Midbrain (tissue), 1 donor: ENCODE measurements at regions not wholly inside any gene's neighbourhood (a gene's known extent, or its start where the extent isn't known, plus 50 kb on each side); places are given as distances from the start of the nearest gene placed in this dataset.
"Not testable (repeated sequence)": the region's sequence is repeated elsewhere in the genome, so short reads cannot be mapped to it uniquely, and the experiment has no call there.

Experiments
- DNase-seq: peaks from one replicate; lab custom pipeline; 2025; lab: John Stamatoyannopoulos, UW

- DNase-seq: no peak
Observed at GRCh38 chr10:28354511-28354910, 51.6 kb upstream of the MPP7 start.

- DNase-seq: no peak
Observed at GRCh38 chr10:28355376-28355775, 52.5 kb upstream of the MPP7 start.

GRCh38 chr10:28359334-28359733 is 56.5 kb upstream of the MPP7 start:
- no peak for DNase-seq

GRCh38 chr10:28360175-28360574 is 57.3 kb upstream of the MPP7 start:
- DNase-seq: no peak

GRCh38 chr10:28363376-28363775 is 60.5 kb upstream of the MPP7 start:
- no peak for DNase-seq

DNA sequence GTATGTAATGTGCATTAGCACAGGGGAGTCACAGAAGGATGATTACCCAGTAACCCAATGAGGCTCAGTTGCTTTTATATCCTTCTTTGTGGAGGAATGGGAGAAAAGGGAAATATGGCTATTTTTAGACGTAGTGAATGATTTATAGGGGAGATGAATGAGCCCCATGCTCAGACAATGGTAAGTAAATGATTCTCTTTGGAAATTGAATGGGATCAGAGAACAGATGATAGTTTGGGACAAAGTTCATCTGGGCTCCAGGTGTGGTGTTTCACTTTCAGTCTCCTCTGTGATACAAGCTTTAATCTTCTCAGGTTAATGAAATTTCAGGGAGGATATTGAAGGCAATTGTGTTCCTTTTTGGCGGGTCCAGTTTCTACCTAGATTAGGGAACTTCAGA is 63.0 kb upstream of the MPP7 start:
- DNase-seq: no peak

DNA sequence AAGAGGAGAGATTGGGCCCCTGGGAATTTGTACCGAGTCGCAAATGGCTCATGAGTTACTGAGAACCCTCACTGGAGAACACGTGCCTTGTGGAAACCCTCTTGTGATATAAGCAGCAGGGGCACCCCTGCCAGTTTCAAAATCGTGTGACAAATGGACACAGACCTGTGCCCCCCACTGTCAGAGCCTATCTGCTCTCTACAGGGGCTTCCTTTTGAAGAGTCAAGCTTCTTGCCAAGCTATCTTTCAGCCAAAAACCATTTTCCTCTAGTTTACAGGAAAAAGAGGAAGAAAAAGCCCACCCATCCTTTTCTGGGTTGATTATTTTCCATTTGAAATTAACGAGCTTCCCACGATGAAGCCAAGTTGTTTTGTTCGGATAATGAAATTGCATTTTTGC is 64.1 kb upstream of the MPP7 start:
- DNase-seq: no peak

- no peak for DNase-seq
Observed at GRCh38 chr10:28367413-28367812, 64.5 kb upstream of the MPP7 start.

DNA sequence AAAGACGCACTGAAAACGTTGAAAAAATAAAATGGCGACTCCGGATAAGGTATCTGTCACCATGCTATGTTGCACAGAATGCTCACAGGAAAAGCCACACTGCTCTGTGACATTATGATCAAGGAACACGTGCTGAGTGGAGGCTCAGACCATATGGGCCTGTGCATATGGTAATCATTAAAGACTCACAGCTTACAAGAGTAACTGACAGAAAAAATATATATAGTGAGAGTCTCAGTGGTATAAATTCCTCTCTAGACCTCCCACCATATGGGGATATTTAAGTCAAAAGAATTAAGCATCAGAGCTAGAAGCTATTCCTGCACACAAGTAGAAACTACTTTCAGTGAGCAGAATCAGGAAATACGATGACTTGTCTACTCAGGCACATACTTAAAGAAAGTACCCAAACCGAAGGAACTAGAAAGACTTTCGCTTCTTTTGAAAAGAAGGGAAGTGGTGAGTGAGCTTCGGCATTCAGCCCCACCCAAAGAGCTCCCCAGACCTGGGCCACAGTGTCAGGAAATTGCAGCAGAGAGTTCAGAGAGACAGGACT is 65.1 kb upstream of the MPP7 start:
- DNase-seq: peak; percentile 18

DNA sequence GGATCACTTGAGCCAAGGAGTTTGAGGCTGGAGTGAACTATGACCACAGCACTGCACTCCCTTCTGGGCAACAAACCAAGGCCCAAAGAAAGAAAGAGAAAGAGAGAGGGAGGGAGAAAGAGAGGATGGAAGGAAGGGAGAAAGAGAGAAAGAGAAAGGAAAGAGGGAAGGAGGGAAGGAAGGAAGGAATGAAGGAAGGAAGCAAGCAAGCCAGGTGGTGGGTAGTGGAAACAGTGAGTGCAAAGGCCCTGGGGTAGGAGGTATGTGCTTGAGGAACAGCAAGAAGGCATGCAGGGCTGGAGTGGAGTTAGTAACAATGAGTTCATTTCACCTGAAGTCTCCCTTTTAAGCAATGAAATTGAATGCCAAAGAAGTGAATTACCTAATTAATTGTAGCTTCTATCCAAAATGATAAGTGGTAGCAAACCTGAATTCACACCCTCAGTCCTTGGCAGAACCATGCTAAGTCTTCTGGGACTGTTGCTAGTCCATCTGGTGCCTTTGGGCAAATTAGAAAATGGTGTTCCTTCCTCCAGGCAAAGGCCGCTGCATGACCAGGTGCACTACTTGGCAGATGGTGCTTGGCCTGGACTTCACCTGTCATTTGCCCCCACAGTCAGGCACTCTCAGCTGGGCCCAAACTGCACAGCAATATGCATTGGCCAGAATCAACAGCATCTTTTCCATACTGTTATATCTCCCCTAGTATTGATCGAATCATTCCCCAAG is 67.4 kb upstream of the MPP7 start:
- DNase-seq: no peak

GRCh38 chr10:28371638-28372037 is 68.8 kb upstream of the MPP7 start:
- not testable (repeated sequence) for DNase-seq

GRCh38 chr10:28374036-28374435 is 71.2 kb upstream of the MPP7 start:
- DNase-seq: no peak

- DNase-seq: no peak
Observed at GRCh38 chr10:28375399-28376354, 72.8 kb upstream of the MPP7 start.

GRCh38 chr10:28378986-28379585 is 76.2 kb upstream of the MPP7 start:
- no peak for DNase-seq

DNA sequence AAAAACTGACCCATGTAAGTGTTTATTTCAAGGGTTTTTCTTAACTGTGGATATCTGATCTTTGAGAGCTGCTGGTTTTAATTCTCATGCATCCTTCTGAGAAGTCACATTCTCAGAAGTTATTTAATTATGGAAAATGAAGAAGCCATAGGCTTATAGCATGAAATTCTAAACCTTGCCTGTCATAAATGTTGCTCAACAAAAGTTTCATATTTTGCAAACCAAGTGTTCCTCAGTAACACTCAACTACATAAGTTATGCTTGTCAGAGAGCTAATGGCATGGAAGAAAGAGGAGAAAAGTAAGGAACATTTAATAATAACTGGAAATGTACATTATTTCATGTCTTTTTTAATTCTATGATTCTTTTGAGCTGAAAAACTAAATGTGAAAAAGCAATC is 78.6 kb upstream of the MPP7 start:
- no peak for DNase-seq

DNA sequence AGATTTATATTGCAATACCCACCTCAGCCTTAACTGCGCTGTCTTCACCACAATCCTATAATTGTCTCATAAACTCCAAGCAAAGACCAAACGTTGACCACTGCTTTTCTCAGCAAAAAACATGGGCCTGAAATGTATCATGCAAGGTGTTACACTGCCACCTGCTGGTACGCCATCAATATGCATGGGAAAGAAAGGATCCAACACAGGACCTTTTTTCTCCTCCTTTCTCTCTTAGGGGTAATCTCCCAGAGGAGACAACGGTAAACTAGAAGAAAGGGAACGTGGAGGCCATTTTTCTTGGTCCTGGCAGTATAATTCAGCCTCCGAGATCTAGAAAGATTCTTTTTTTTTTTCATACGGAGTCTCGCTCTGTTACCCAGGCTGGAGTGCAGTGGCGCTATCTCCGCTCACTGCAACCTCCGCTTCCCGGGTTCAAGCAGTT is 79.1 kb upstream of the MPP7 start:
- DNase-seq: peak; percentile 86

GRCh38 chr10:28382525-28383269 is 79.8 kb upstream of the MPP7 start:
- DNase-seq: no peak

DNA sequence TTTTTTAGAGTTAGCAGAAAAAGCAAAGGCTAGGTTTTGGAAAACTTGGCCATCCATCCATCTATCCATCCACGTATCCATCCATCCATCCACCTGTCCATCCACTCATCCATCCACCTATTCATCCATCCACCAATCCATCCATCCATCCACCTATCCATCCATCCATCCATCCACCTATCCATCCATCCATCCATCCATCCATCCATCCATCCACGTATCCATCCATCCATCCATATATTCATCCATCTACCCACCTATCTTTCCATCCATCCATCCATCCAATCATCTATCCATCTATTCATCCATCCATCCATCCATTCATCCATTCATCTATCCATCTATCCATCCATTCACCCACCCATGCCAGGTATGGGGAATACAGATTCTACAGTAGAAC is 81.7 kb upstream of the MPP7 start:
- DNase-seq: no peak

DNA sequence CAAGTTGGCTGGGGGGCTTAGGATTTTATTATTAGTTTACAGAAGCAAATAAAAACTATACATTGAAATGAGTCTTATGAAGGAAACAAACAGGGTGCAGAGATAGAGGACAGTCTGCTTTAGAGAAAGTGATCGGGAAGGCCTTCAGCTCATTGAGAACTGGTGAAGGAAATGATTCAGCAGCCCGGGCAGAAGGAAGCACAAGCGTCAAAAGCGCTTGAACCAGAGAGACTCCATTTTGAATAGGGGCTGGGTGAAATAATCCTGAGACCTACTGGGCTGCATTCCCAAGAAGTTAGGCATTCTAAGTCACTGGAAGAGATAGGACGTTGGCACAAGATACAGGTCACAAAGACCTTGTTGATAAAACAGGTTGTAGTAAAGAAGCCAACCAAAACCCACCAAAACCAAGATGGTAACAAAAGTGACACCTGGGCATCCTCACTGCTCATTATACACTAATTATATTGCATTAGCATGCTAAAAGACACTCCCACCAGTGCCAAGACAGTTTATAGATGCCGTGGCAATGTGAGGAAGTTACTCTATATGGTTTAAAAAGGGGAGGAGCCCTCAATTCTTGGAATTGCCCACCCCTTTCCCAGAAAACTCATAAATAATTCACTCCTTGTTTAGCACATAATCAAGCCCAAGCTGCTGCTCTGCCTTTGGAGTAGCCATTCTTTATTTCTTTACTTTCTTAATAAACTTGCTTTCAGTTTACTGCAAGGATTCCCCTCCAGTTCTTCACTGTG is 83.1 kb upstream of the MPP7 start:
- no peak for DNase-seq

- DNase-seq: no peak
Observed at GRCh38 chr10:28386503-28386868, 83.6 kb upstream of the MPP7 start.

GRCh38 chr10:28387140-28387539 is 84.3 kb upstream of the MPP7 start:
- DNase-seq: no peak
